GM12891 (cell line): ENCODE measurements at regions not wholly inside any gene's neighbourhood (a gene's known extent, or its start where the extent isn't known, plus 50 kb on each side); places are given as distances from the start of the nearest gene placed in this dataset.

ENCODE experiments used
- DNase-seq: peaks from one replicate; pipeline ENCODE4 v3.0.0; 2011; ENCODE audit warnings: low spot score; ENCODE audit not compliant: insufficient read length
- FAIRE-seq: peaks from 2 replicates; lab custom pipeline; 2011; peaks lifted over from hg19 to GRCh38; lab: Jason Lieb, UNC
- PAX5 ChIP-seq: IDR thresholded peaks from 2 replicates; pipeline ENCODE4 v1.6.1; 2011; ENCODE audit warnings: low read length, moderate library complexity, mild to moderate bottlenecking; ENCODE audit not compliant: insufficient read depth, severe bottlenecking
- POLR2A ChIP-seq: IDR thresholded peaks from 2 replicates; pipeline ENCODE4 v1.6.1; 2011; ENCODE audit warnings: low read depth, low read length, control low read depth
- POLR2AphosphoS5 ChIP-seq: IDR thresholded peaks from 2 replicates; pipeline ENCODE4 v1.6.1; 2011; ENCODE audit warnings: low read depth, low read length, control low read depth
- POU2F2 ChIP-seq: IDR thresholded peaks from 2 replicates; pipeline ENCODE4 v1.6.1; 2011; ENCODE audit warnings: low read depth, mild to moderate bottlenecking, control low read depth, low read length, moderate library complexity
- SPI1 ChIP-seq: IDR thresholded peaks from 2 replicates; pipeline ENCODE4 v1.6.1; 2011; ENCODE audit warnings: low read depth, low read length, control low read depth
- TAF1 ChIP-seq: IDR thresholded peaks from 2 replicates; pipeline ENCODE4 v1.6.1; 2011; ENCODE audit warnings: low read depth, low read length, control low read depth

- DNase-seq (no peak), FAIRE-seq (no peak)
- TF ChIP-seq TAF1, result no peak
Measured at GRCh38 chr5:51034222-51034901, 348.9 kb upstream of the ISL1 start.

- no peak for FAIRE-seq
Measured at GRCh38 chr5:51039424-51040329, 343.6 kb upstream of the ISL1 start.

GRCh38 chr5:51043745-51044144 lies 339.5 kb upstream of the ISL1 start:
- FAIRE-seq (no peak), DNase-seq (no peak)
- TF ChIP-seq PAX5 (no peak), POU2F2 (no peak), POLR2A (no peak), TAF1 (no peak), SPI1 (no peak), POLR2AphosphoS5 (no peak)

More at GRCh38 chr5:51039424-51040329, 343.6 kb upstream of the ISL1 start:
- DNase-seq, result no peak
- no peak for TF ChIP-seq POU2F2
- TF ChIP-seq PAX5, result no peak
- no peak for TF ChIP-seq SPI1
- TF ChIP-seq TAF1, result no peak
- no peak for TF ChIP-seq POLR2A
- no peak for TF ChIP-seq POLR2AphosphoS5

GRCh38 chr5:51047369-51047768 lies 335.9 kb upstream of the ISL1 start:
- no peak for DNase-seq
- no peak for FAIRE-seq

GRCh38 chr5:51053361-51053760 lies 329.9 kb upstream of the ISL1 start:
- no peak for FAIRE-seq
- no peak for DNase-seq
- TF ChIP-seq POLR2AphosphoS5, result no peak
- TF ChIP-seq TAF1, result no peak
- no peak for TF ChIP-seq SPI1
- TF ChIP-seq POLR2A, result no peak
- no peak for TF ChIP-seq POU2F2
- no peak for TF ChIP-seq PAX5

More at GRCh38 chr5:51047369-51047768, 335.9 kb upstream of the ISL1 start:
- TF ChIP-seq POU2F2, result no peak
- no peak for TF ChIP-seq POLR2A
- no peak for TF ChIP-seq PAX5
- no peak for TF ChIP-seq TAF1
- no peak for TF ChIP-seq POLR2AphosphoS5
- no peak for TF ChIP-seq SPI1

- FAIRE-seq, result no peak
- TF ChIP-seq SPI1 (no peak), POLR2A (no peak), POLR2AphosphoS5 (no peak), POU2F2 (no peak), TAF1 (no peak), PAX5 (no peak)
- DNase-seq, result no peak
Measured at GRCh38 chr5:51060953-51061352, 322.3 kb upstream of the ISL1 start.

- FAIRE-seq, result no peak
- TF ChIP-seq TAF1 (no peak), POLR2A (no peak), SPI1 (no peak), PAX5 (no peak), POLR2AphosphoS5 (no peak), POU2F2 (no peak)
- DNase-seq, result no peak
Measured at GRCh38 chr5:51072937-51073336, 310.3 kb upstream of the ISL1 start.

- DNase-seq (no peak), FAIRE-seq (no peak)
- TF ChIP-seq POU2F2, result no peak
- TF ChIP-seq POLR2AphosphoS5, result no peak
Measured at GRCh38 chr5:51082741-51083140, 300.5 kb upstream of the ISL1 start.

- no peak for FAIRE-seq
- TF ChIP-seq TAF1 (no peak), SPI1 (no peak), POLR2A (no peak), POLR2AphosphoS5 (no peak), PAX5 (no peak), POU2F2 (no peak)
- no peak for DNase-seq
Measured at GRCh38 chr5:51091816-51092215, 291.4 kb upstream of the ISL1 start.

- DNase-seq (no peak), FAIRE-seq (no peak)
- TF ChIP-seq TAF1, result no peak
- TF ChIP-seq SPI1, result no peak
- no peak for TF ChIP-seq POLR2AphosphoS5
- TF ChIP-seq PAX5, result no peak
- TF ChIP-seq POLR2A, result no peak
- TF ChIP-seq POU2F2, result no peak
Measured at GRCh38 chr5:51095486-51095885, 287.8 kb upstream of the ISL1 start.
